Fibroblast of the aortic adventitia (primary cell): ENCODE measurements at regions not wholly inside any gene's neighbourhood (a gene's known extent, or its start where the extent isn't known, plus 50 kb on each side); places are given as distances from the start of the nearest gene placed in this dataset.
A peak's percentile ranks its signal among the peaks of the same experiment; 100 is the strongest.

Experiments used
- DNase-seq: peaks from one replicate; pipeline ENCODE4 v3.0.0-alpha.2; 2010; ENCODE audit warnings: low read depth
- H3K4me3 ChIP-seq: 2 replicates; pipeline ENCODE4 v1.5.1; 2011; ENCODE audit warnings: low read depth, mild to moderate bottlenecking, control low read depth, low read length, moderate library complexity
- TF ChIP-seq, protein P1 (sequence below): IDR thresholded peaks from 2 replicates; pipeline ENCODE4 v1.5.1; 2011; ENCODE audit warnings: mild to moderate bottlenecking, low read length, control low read depth, inconsistent platforms; ENCODE audit not compliant: insufficient read depth

DNA sequence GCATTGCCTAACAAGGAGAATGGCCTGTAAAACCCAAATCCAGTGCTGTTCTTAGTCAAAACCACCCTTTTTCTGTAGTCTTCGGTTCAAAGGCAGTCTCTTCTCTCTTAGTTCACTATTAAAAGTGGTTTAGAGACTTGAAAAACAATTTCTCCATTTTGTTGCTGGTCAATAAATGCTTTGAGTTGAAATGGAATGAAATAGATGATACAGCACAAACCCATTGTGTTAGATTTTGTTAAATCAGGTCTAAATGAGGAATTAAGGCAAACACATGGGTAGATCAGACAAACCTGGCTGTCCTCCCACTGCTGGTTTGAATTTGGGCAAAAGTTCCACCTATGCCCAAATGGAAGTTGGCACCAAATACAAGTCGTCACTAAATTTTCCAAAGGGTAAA is 150.1 kb upstream of the SERTAD2 start:
- no peak for DNase-seq
- H3K4me3 ChIP-seq = no peak overlapping the region
- TF ChIP-seq, protein P1, sequence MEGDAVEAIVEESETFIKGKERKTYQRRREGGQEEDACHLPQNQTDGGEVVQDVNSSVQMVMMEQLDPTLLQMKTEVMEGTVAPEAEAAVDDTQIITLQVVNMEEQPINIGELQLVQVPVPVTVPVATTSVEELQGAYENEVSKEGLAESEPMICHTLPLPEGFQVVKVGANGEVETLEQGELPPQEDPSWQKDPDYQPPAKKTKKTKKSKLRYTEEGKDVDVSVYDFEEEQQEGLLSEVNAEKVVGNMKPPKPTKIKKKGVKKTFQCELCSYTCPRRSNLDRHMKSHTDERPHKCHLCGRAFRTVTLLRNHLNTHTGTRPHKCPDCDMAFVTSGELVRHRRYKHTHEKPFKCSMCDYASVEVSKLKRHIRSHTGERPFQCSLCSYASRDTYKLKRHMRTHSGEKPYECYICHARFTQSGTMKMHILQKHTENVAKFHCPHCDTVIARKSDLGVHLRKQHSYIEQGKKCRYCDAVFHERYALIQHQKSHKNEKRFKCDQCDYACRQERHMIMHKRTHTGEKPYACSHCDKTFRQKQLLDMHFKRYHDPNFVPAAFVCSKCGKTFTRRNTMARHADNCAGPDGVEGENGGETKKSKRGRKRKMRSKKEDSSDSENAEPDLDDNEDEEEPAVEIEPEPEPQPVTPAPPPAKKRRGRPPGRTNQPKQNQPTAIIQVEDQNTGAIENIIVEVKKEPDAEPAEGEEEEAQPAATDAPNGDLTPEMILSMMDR = no peak

DNA sequence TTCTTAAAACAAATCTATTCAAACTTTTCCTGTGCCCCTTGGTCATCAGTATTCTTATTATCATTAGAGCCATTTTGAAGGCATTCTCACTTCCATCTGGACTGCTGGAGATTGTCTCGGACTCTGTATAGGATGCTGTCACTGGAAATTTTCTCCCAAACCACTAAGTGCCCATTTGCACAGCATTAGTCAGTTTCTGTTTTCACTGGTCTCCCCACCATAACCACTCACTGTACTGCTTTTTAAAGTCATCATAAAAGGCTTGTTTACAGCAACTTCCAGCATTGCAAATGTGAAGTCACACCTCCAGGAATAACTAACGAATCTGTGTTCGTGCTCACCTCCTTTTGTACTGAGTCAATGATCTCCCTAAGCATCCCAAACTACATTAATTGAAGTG is 150.9 kb upstream of the SERTAD2 start:
- DNase-seq = no peak
- TF ChIP-seq, protein P1 = no peak
- H3K4me3 ChIP-seq = no peak overlapping the region

DNA sequence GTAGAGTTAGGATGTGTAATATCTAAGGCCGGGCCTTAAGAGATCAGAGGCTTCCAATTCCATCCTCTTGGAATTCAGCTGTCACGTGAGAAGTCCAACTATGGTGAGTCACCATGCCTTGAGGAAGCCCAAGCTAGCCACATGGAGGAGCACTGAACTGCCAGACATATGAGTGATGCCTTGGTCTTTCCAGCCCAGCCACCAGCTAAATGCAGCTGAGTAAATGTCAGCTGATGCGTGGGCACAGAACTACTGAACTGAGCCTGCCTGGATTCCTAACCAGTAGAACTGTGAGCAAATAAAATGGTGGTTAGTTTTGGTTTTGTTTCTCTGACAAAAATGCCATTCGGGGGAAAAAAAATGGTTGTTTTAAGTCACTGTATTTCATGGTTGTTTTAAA is 153.7 kb upstream of the SERTAD2 start:
- TF ChIP-seq, protein P1 = peak; percentile 12
- H3K4me3 ChIP-seq = no peak overlapping the region
- peak; percentile 99 for DNase-seq

DNA sequence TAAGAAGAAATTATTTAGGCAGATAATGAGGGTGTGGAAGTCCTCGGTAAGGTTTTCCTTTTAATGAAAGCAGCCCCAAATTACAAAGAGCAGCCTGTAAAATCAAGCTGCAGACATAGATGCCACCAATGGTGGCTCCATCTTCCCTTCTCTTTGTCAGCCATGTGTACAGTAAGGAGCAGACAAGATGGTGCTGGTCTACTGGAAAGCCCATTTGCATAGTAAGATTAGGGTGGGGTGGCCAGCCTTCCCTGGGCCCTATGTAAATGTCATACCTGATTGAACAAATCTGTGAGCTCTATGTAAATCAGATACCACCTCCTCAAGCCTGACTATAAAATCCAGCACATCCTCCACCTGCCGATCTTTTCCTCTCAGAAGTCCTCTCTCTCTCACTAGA is 154.4 kb upstream of the SERTAD2 start:
- TF ChIP-seq, protein P1 = no peak
- H3K4me3 ChIP-seq = no peak overlapping the region
- no peak for DNase-seq

DNA sequence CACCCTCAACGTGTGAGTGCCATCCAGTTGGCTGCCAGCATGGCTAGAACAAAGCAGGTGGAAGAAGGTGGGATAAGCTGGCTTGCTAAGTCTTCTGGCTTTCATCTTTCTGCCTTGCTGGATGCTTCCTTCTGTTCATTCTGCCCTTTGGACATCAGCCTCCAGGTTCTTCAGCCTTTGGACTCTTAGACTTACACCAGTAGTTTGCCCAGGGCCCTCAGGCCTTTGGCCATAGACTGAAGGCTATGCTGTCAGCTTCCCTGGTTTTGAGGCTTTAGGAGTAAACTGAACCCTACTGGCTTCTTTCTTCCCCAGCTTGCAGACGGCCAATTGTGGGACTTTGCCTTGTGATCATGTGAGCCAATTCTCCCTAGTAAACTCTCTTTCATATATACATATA is 155.0 kb upstream of the SERTAD2 start:
- TF ChIP-seq, protein P1 = no peak
- DNase-seq = no peak
- H3K4me3 ChIP-seq = no peak overlapping the region

DNA sequence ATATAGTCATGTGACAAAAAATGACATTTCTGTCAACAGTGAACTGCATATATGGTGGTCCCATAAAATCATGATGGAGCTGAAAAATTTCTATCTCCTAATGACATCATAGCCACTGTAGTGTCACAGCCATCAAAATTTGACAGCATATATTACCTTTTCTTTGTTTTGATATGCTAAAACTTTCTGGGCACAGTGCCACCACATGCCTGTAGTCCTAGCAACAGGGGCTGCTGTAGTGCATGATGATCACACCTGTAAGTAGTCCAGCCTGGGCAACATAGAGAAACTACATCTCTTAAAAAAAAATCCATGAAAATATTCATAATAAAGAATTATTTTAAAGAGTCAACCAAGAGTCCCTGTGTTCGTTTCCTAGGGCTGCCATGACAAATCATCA is 155.5 kb upstream of the SERTAD2 start:
- TF ChIP-seq, protein P1 = no peak
- H3K4me3 ChIP-seq = no peak overlapping the region
- no peak for DNase-seq

DNA sequence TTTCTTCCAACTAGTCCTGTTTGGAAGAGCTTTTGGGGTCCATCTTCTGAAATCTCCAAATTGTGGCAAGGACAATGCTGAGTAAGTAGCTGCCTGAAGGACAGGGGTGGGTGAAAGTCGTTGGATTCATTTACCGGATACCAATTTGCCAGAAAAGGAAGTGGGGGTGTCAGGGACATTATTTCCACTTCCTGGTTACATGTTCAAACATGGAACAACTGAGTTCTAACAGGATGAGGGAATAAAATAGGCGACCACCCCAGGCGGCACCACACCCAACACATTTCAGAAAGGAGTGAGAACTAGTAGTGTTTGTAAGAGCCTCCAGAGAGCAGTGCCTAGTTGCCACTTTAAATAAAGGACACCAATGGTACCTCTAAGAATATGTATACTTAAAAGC is 158.6 kb upstream of the SERTAD2 start:
- no peak overlapping the region for H3K4me3 ChIP-seq
- DNase-seq = no peak
- TF ChIP-seq, protein P1 = no peak
